Neural cell (in vitro differentiated cells): ENCODE measurements at regions not wholly inside any gene's neighbourhood (a gene's known extent, or its start where the extent isn't known, plus 50 kb on each side); places are given as distances from the start of the nearest gene placed in this dataset.

Experiments used
- H2AFZ ChIP-seq: fragments of 200-600, 300-800 bp; sonication (generic), shearing (Covaris generic); 2 replicates; pipeline ENCODE4 v1.6.0; 2014; ENCODE audit warnings: low read depth, mild to moderate bottlenecking, antibody characterized with exemption, low read length, moderate library complexity
- H3F3A ChIP-seq: fragments of 200-600 bp; shearing (Covaris generic); 2 replicates; pipeline ENCODE4 v1.6.1; 2016; ENCODE audit warnings: mild to moderate bottlenecking, moderate library complexity, mixed read lengths, antibody characterized with exemption, low read length; ENCODE audit not compliant: insufficient read depth, poor library complexity, severe bottlenecking
- H3K27ac ChIP-seq: fragments of 200-600, 300-800 bp; sonication (generic), shearing (Covaris generic); 2 replicates; pipeline ENCODE4 v1.5.1; 2014; ENCODE audit warnings: mild to moderate bottlenecking, low read length, moderate library complexity
- H3K27me3 ChIP-seq: fragments of 300-800, 200-600 bp; sonication (generic), shearing (Covaris generic); 2 replicates; pipeline ENCODE4 v1.6.0; 2014; ENCODE audit warnings: mild to moderate bottlenecking, low read depth, low read length, moderate library complexity; ENCODE audit not compliant: insufficient read depth
- H3K36me3 ChIP-seq: fragments of 300-800, 200-600 bp; sonication (generic), shearing (Covaris generic); 2 replicates; pipeline ENCODE4 v1.5.1; 2014; ENCODE audit warnings: mild to moderate bottlenecking, antibody characterized with exemption, low read length, moderate library complexity; ENCODE audit not compliant: insufficient read depth
- H3K4me2 ChIP-seq: fragments of 300-800, 200-600 bp; sonication (generic), shearing (Covaris generic); 2 replicates; pipeline ENCODE4 v1.6.0; 2014; ENCODE audit warnings: mild to moderate bottlenecking, low read length
- H3K4me3 ChIP-seq: fragments of 300-800, 200-600 bp; sonication (generic), shearing (Covaris generic); 2 replicates; pipeline ENCODE4 v1.5.1; 2014; ENCODE audit warnings: mild to moderate bottlenecking, low read length, moderate library complexity
- H3K79me2 ChIP-seq: fragments of 200-600 bp; shearing (Covaris generic); replicated peaks from 2 replicates; pipeline ENCODE4 v1.6.0; 2014; ENCODE audit warnings: mild to moderate bottlenecking, low read length, moderate library complexity; ENCODE audit not compliant: insufficient read depth
- H3K9ac ChIP-seq: fragments of 300-800, 200-600 bp; sonication (generic), shearing (Covaris generic); 2 replicates; pipeline ENCODE4 v1.6.1; 2016; ENCODE audit warnings: mild to moderate bottlenecking, low read length, mixed read lengths
- H3K9me2 ChIP-seq: fragments of 200-600 bp; shearing (Covaris generic); 2 replicates; pipeline ENCODE4 v1.6.1; 2016; ENCODE audit warnings: mild to moderate bottlenecking, low read length, mixed read lengths; ENCODE audit not compliant: insufficient read depth
- H3K9me3 ChIP-seq: fragments of 200-600, 300-800 bp; sonication (generic), shearing (Covaris generic); 2 replicates; pipeline ENCODE4 v1.6.1; 2016; ENCODE audit warnings: mild to moderate bottlenecking, mixed run types, low read length, moderate library complexity, mixed read lengths
- H4K20me1 ChIP-seq: fragments of 200-600 bp; shearing (Covaris generic); 2 replicates; pipeline ENCODE4 v1.6.1; 2016; ENCODE audit warnings: mild to moderate bottlenecking, mixed run types; ENCODE audit not compliant: insufficient read depth
- CTCF ChIP-seq: fragments of 450-650 bp; IDR thresholded peaks from 2 replicates; pipeline ENCODE4 v1.5.1; 2014; ENCODE audit warnings: antibody characterized with exemption, mild to moderate bottlenecking, moderate library complexity; ENCODE audit not compliant: poor library complexity, severe bottlenecking
- EP300 ChIP-seq: fragments of 450-650 bp; conservative IDR thresholded peaks from 2 replicates; pipeline ENCODE4 v1.6.1; 2014; ENCODE audit warnings: antibody characterized with exemption, mild to moderate bottlenecking, moderate library complexity; ENCODE audit not compliant: poor library complexity, severe bottlenecking
- EZH2 ChIP-seq: fragments of 200-600, 300-800 bp; shearing (Covaris generic), sonication (generic); IDR thresholded peaks from 2 replicates; pipeline ENCODE4 v1.6.1; 2014; ENCODE audit warnings: antibody characterized with exemption, low read length, borderline replicate concordance, mild to moderate bottlenecking; ENCODE audit not compliant: insufficient read depth, poor library complexity, severe bottlenecking
- MXI1 ChIP-seq: fragments of 450-650 bp; conservative IDR thresholded peaks from 2 replicates; pipeline ENCODE4 v1.6.1; 2014; ENCODE audit warnings: antibody characterized with exemption, mild to moderate bottlenecking; ENCODE audit not compliant: poor library complexity, severe bottlenecking
- POLR2AphosphoS5 ChIP-seq: IDR thresholded peaks from 2 replicates; pipeline ENCODE4 v1.6.1; 2012
- RAD21 ChIP-seq: fragments of 450-650 bp; conservative IDR thresholded peaks from 2 replicates; pipeline ENCODE4 v1.6.1; 2014; ENCODE audit warnings: antibody characterized with exemption, mild to moderate bottlenecking, moderate library complexity
- REST ChIP-seq: IDR thresholded peaks from 2 replicates; pipeline ENCODE4 v1.6.1; 2012; ENCODE audit warnings: borderline replicate concordance
- SMC3 ChIP-seq: fragments of 450-650 bp; conservative IDR thresholded peaks from 2 replicates; pipeline ENCODE4 v1.6.1; 2014; ENCODE audit warnings: antibody characterized with exemption, mild to moderate bottlenecking, moderate library complexity; ENCODE audit not compliant: poor library complexity
- TAF1 ChIP-seq: IDR thresholded peaks from 2 replicates; pipeline ENCODE4 v1.6.1; 2012; ENCODE audit warnings: low read depth

- Histone ChIP-seq H2AFZ (no peak overlapping the region), H3K9ac (no peak overlapping the region), H3K9me3 (peaks cover 2% of the 10 kb centered on the region)
Observed at GRCh38 chr3:28727307-28727706, 378.7 kb upstream of the AZI2 start.

GRCh38 chr3:28738425-28738824, 389.8 kb upstream of the AZI2 start:
- H3K4me3 ChIP-seq, result no peak overlapping the region

More at GRCh38 chr3:28727307-28727706, 378.7 kb upstream of the AZI2 start:
- Histone ChIP-seq H3K79me2 (no peaks in the 10 kb centered on the region), H3K9me2 (no peaks in the 10 kb centered on the region), H3F3A (no peaks in the 10 kb centered on the region), H4K20me1 (no peaks in the 10 kb centered on the region), H3K4me3 (no peak overlapping the region), H3K36me3 (no peaks in the 10 kb centered on the region), H3K4me2 (no peak overlapping the region), H3K27me3 (no peaks in the 10 kb centered on the region), H3K27ac (no peak overlapping the region)
- TF ChIP-seq RAD21 (no peak), SMC3 (no peak)

More at GRCh38 chr3:28738425-28738824, 389.8 kb upstream of the AZI2 start:
- H3F3A ChIP-seq, result no peaks in the 10 kb centered on the region
- H3K27ac ChIP-seq, result no peak overlapping the region
- no peak overlapping the region for H3K4me2 ChIP-seq
- no peak for TF ChIP-seq RAD21
- TF ChIP-seq EP300, result no peak
- TF ChIP-seq CTCF, result no peak
- no peak for TF ChIP-seq TAF1
- no peak for TF ChIP-seq EZH2
- no peak for TF ChIP-seq SMC3
- no peak for TF ChIP-seq REST
- TF ChIP-seq POLR2AphosphoS5, result no peak
- no peak for TF ChIP-seq MXI1
- H3K79me2 ChIP-seq, result no peaks in the 10 kb centered on the region
- H3K9me2 ChIP-seq, result no peaks in the 10 kb centered on the region
- H3K9ac ChIP-seq, result no peak overlapping the region
- peaks cover 5% of the 10 kb centered on the region for H3K9me3 ChIP-seq
- H4K20me1 ChIP-seq, result no peaks in the 10 kb centered on the region
- no peaks in the 10 kb centered on the region for H3K36me3 ChIP-seq
- H3K27me3 ChIP-seq, result no peaks in the 10 kb centered on the region
- no peak overlapping the region for H2AFZ ChIP-seq
